SK-N-MC (cell line): ENCODE measurements at regions not wholly inside any gene's neighbourhood (a gene's known extent, or its start where the extent isn't known, plus 50 kb on each side); places are given as distances from the start of the nearest gene placed in this dataset.
A peak's percentile ranks its signal among the peaks of the same experiment; 100 is the strongest.

ENCODE experiments used
- DNase-seq: peaks from one replicate; pipeline ENCODE4 v3.0.0-alpha.2; 2011; ENCODE audit warnings: low read depth, low spot score
- H3K27ac ChIP-seq: fragments of 200-600 bp; sonication (generic); 2 replicates; pipeline ENCODE4 v1.5.1; 2016; ENCODE audit warnings: mixed run types
- H3K36me3 ChIP-seq: fragments of 200-600 bp; sonication (generic); 2 replicates; pipeline ENCODE4 v1.6.1; 2017; ENCODE audit warnings: antibody characterized with exemption, low read length, mixed read lengths; ENCODE audit not compliant: insufficient read depth
- H3K4me3 ChIP-seq: fragments of 200-600 bp; sonication (generic); 2 replicates; pipeline ENCODE4 v1.5.1; 2016
- H3K9ac ChIP-seq: fragments of 200-600 bp; sonication (generic); 2 replicates; pipeline ENCODE4 v1.8.0; 2017; ENCODE audit warnings: mixed run types, mixed read lengths; ENCODE audit not compliant: insufficient read length
- H3K9me3 ChIP-seq: fragments of 200-600 bp; sonication (generic); 2 replicates; pipeline ENCODE4 v1.6.1; 2017; ENCODE audit warnings: low read depth, mild to moderate bottlenecking, antibody characterized with exemption, low read length, moderate library complexity, mixed read lengths
- EZH2 ChIP-seq: fragments of 200-600 bp; sonication (generic); IDR thresholded peaks from one replicate; pipeline ENCODE4 v1.6.1; 2017; ENCODE audit warnings: antibody characterized with exemption
- FOXP2 ChIP-seq: optimal IDR thresholded peaks from 2 replicates; pipeline ENCODE3; 2011; ENCODE audit warnings: mild to moderate bottlenecking, moderate library complexity; ENCODE audit not compliant: insufficient read depth; ENCODE audit errors: extremely low read length, control extremely low read depth
- POLR2AphosphoS5 ChIP-seq: IDR thresholded peaks from 2 replicates; pipeline ENCODE4 v1.6.1; 2012; ENCODE audit warnings: mild to moderate bottlenecking, low read depth, low read length, borderline replicate concordance

GRCh38 chr7:136533732-136534131 is 334.7 kb upstream of the CHRM2 start:
- Histone ChIP-seq H3K27ac (no peak overlapping the region), H3K36me3 (no peaks in the 10 kb centered on the region), H3K9ac (no peak overlapping the region), H3K4me3 (no peak overlapping the region), H3K9me3 (no peaks in the 10 kb centered on the region)
- no peak for TF ChIP-seq FOXP2
- no peak for TF ChIP-seq POLR2AphosphoS5
- TF ChIP-seq EZH2, result no peak
- DNase-seq, result no peak

GRCh38 chr7:136530831-136531230 is 337.6 kb upstream of the CHRM2 start:
- DNase-seq, result no peak
- Histone ChIP-seq H3K4me3 (no peak overlapping the region), H3K36me3 (no peaks in the 10 kb centered on the region), H3K9me3 (no peaks in the 10 kb centered on the region), H3K27ac (no peak overlapping the region), H3K9ac (no peak overlapping the region)
- no peak for TF ChIP-seq EZH2
- no peak for TF ChIP-seq FOXP2
- TF ChIP-seq POLR2AphosphoS5, result no peak

- Histone ChIP-seq H3K9me3 (no peaks in the 10 kb centered on the region), H3K4me3 (no peak overlapping the region), H3K9ac (no peak overlapping the region), H3K36me3 (no peaks in the 10 kb centered on the region), H3K27ac (no peak overlapping the region)
- no peak for TF ChIP-seq EZH2
- no peak for TF ChIP-seq FOXP2
- TF ChIP-seq POLR2AphosphoS5, result no peak
- peak; percentile 2 for DNase-seq
These were observed 340.1 kb upstream of the CHRM2 start for GRCh38 chr7:136528329-136528728.

GRCh38 chr7:136527554-136527953 is 340.9 kb upstream of the CHRM2 start:
- no peak overlapping the region for H3K27ac ChIP-seq
- DNase-seq, result no peak
- TF ChIP-seq POLR2AphosphoS5, result no peak
- TF ChIP-seq EZH2, result no peak
- no peak for TF ChIP-seq FOXP2
- H3K9me3 ChIP-seq, result no peaks in the 10 kb centered on the region
- no peak overlapping the region for H3K9ac ChIP-seq
- no peak overlapping the region for H3K4me3 ChIP-seq
- H3K36me3 ChIP-seq, result no peaks in the 10 kb centered on the region

- no peak for DNase-seq
- Histone ChIP-seq H3K9me3 (no peaks in the 10 kb centered on the region), H3K4me3 (no peak overlapping the region), H3K9ac (no peak overlapping the region), H3K27ac (no peak overlapping the region), H3K36me3 (no peaks in the 10 kb centered on the region)
- TF ChIP-seq POLR2AphosphoS5, result no peak
- no peak for TF ChIP-seq EZH2
- TF ChIP-seq FOXP2, result no peak
These were observed 341.9 kb upstream of the CHRM2 start for GRCh38 chr7:136526408-136527105.

GRCh38 chr7:136523571-136523970 is 344.9 kb upstream of the CHRM2 start:
- H3K9me3 ChIP-seq, result no peaks in the 10 kb centered on the region
- no peak for DNase-seq
- no peaks in the 10 kb centered on the region for H3K36me3 ChIP-seq
- no peak overlapping the region for H3K4me3 ChIP-seq
- H3K27ac ChIP-seq, result no peak overlapping the region
- no peak overlapping the region for H3K9ac ChIP-seq
- TF ChIP-seq FOXP2 (no peak), EZH2 (no peak), POLR2AphosphoS5 (no peak)

GRCh38 chr7:136517971-136518370 is 350.5 kb upstream of the CHRM2 start:
- TF ChIP-seq FOXP2 (no peak), EZH2 (no peak)
- H3K4me3 ChIP-seq, result no peak overlapping the region
- no peak overlapping the region for H3K27ac ChIP-seq
- no peaks in the 10 kb centered on the region for H3K36me3 ChIP-seq
- H3K9ac ChIP-seq, result no peak overlapping the region
- no peak for DNase-seq
- H3K9me3 ChIP-seq, result no peaks in the 10 kb centered on the region

GRCh38 chr7:136514776-136515175 is 353.7 kb upstream of the CHRM2 start:
- no peaks in the 10 kb centered on the region for H3K9me3 ChIP-seq
- no peak overlapping the region for H3K9ac ChIP-seq
- no peak for DNase-seq
- no peaks in the 10 kb centered on the region for H3K36me3 ChIP-seq
- TF ChIP-seq EZH2 (no peak), FOXP2 (no peak), POLR2AphosphoS5 (no peak)
- H3K27ac ChIP-seq, result no peak overlapping the region
- H3K4me3 ChIP-seq, result no peak overlapping the region

GRCh38 chr7:136513744-136514143 is 354.7 kb upstream of the CHRM2 start:
- no peak overlapping the region for H3K4me3 ChIP-seq
- no peaks in the 10 kb centered on the region for H3K9me3 ChIP-seq
- no peak overlapping the region for H3K27ac ChIP-seq
- TF ChIP-seq FOXP2 (no peak), EZH2 (no peak), POLR2AphosphoS5 (no peak)
- H3K36me3 ChIP-seq, result no peaks in the 10 kb centered on the region
- no peak for DNase-seq
- H3K9ac ChIP-seq, result no peak overlapping the region
